ENCODE measurements at regions not wholly inside any gene's neighbourhood (a gene's known extent, or its start where the extent isn't known, plus 50 kb on each side); places are given as distances from the start of the nearest gene placed in this dataset.

DNA sequence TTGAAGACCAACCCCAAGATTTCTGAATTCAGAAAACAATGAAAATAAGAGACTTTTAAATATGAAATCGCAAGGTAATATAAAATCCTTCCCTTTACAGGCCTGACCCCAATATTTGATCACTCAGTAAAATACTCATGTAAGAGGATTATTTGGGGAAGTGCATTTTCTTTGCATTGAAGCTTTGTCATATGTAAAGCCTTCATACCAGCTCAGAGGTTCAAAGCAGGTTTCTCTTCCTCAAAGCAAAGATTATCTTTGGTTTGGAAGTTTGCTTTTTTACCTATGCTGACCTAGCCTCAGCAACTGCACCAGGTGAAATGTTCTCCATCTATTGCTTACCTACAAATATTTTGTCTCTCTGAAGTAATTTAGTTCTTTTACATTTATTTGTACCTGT, 106.5 kb upstream of the PARP8 start:
- TF ChIP-seq SPI1 (IDR thresholded peaks at IDR 0.05; ENCODE audit: borderline replicate concordance, low read depth), result peak; percentile 79
- no peak for TF ChIP-seq GABPA (IDR thresholded peaks at IDR 0.05; ENCODE audit: low read depth)
- DNase-seq (ENCODE audit: low read depth in 1 of 2, low spot score in 1 of 2), result no peak
- Histone ChIP-seq H3K27me3 (ENCODE audit: insufficient read depth, poor library complexity, severe bottlenecking) (no peaks in the 10 kb centered on the region), H3K4me3 (replicated peaks; ENCODE audit: insufficient read depth, low read length) (no peak overlapping the region), H3K27ac (replicated peaks) (no peak overlapping the region)

GRCh38 chr5:50562694-50563093, 103.7 kb upstream of the PARP8 start:
- Histone ChIP-seq H3K27me3 (ENCODE audit: insufficient read depth, poor library complexity, severe bottlenecking) (no peaks in the 10 kb centered on the region), H3K27ac (replicated peaks) (no peak overlapping the region), H3K4me3 (replicated peaks; ENCODE audit: insufficient read depth, low read length) (no peak overlapping the region)
- DNase-seq (ENCODE audit: low read depth in 1 of 2, low spot score in 1 of 2), result no peak
- TF ChIP-seq, protein P1, sequence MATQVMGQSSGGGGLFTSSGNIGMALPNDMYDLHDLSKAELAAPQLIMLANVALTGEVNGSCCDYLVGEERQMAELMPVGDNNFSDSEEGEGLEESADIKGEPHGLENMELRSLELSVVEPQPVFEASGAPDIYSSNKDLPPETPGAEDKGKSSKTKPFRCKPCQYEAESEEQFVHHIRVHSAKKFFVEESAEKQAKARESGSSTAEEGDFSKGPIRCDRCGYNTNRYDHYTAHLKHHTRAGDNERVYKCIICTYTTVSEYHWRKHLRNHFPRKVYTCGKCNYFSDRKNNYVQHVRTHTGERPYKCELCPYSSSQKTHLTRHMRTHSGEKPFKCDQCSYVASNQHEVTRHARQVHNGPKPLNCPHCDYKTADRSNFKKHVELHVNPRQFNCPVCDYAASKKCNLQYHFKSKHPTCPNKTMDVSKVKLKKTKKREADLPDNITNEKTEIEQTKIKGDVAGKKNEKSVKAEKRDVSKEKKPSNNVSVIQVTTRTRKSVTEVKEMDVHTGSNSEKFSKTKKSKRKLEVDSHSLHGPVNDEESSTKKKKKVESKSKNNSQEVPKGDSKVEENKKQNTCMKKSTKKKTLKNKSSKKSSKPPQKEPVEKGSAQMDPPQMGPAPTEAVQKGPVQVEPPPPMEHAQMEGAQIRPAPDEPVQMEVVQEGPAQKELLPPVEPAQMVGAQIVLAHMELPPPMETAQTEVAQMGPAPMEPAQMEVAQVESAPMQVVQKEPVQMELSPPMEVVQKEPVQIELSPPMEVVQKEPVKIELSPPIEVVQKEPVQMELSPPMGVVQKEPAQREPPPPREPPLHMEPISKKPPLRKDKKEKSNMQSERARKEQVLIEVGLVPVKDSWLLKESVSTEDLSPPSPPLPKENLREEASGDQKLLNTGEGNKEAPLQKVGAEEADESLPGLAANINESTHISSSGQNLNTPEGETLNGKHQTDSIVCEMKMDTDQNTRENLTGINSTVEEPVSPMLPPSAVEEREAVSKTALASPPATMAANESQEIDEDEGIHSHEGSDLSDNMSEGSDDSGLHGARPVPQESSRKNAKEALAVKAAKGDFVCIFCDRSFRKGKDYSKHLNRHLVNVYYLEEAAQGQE (IDR thresholded peaks at IDR 0.05; ENCODE audit: insufficient replicate concordance, low read depth), result no peak
- TF ChIP-seq SPI1 (IDR thresholded peaks at IDR 0.05; ENCODE audit: borderline replicate concordance, low read depth), result no peak
- TF ChIP-seq GABPA (IDR thresholded peaks at IDR 0.05; ENCODE audit: low read depth), result no peak
- TF ChIP-seq, protein P2, sequence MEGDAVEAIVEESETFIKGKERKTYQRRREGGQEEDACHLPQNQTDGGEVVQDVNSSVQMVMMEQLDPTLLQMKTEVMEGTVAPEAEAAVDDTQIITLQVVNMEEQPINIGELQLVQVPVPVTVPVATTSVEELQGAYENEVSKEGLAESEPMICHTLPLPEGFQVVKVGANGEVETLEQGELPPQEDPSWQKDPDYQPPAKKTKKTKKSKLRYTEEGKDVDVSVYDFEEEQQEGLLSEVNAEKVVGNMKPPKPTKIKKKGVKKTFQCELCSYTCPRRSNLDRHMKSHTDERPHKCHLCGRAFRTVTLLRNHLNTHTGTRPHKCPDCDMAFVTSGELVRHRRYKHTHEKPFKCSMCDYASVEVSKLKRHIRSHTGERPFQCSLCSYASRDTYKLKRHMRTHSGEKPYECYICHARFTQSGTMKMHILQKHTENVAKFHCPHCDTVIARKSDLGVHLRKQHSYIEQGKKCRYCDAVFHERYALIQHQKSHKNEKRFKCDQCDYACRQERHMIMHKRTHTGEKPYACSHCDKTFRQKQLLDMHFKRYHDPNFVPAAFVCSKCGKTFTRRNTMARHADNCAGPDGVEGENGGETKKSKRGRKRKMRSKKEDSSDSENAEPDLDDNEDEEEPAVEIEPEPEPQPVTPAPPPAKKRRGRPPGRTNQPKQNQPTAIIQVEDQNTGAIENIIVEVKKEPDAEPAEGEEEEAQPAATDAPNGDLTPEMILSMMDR (IDR thresholded peaks at IDR 0.05; ENCODE audit: insufficient read depth, low read length), result no peak
- TF ChIP-seq POLR2AphosphoS5 (IDR thresholded peaks at IDR 0.05; ENCODE audit: low read depth), result no peak

- H3K27me3 ChIP-seq (ENCODE audit: insufficient read depth, poor library complexity, severe bottlenecking), result no peaks in the 10 kb centered on the region
- no peak for TF ChIP-seq GABPA (IDR thresholded peaks at IDR 0.05; ENCODE audit: low read depth)
- H3K27ac ChIP-seq (replicated peaks), result no peak overlapping the region
- H3K4me3 ChIP-seq (replicated peaks; ENCODE audit: insufficient read depth, low read length), result no peak overlapping the region
- DNase-seq (ENCODE audit: low read depth in 1 of 2, low spot score in 1 of 2), result no peak
Observed at GRCh38 chr5:50564079-50564478, 102.4 kb upstream of the PARP8 start.

GRCh38 chr5:50564558-50564957, 101.9 kb upstream of the PARP8 start:
- TF ChIP-seq SPI1 (IDR thresholded peaks at IDR 0.05; ENCODE audit: borderline replicate concordance, low read depth) (no peak), GABPA (IDR thresholded peaks at IDR 0.05; ENCODE audit: low read depth) (no peak), POLR2AphosphoS5 (IDR thresholded peaks at IDR 0.05; ENCODE audit: low read depth) (no peak)
- TF ChIP-seq, protein P2 (IDR thresholded peaks at IDR 0.05; ENCODE audit: insufficient read depth, low read length), result no peak
- TF ChIP-seq, protein P1 (IDR thresholded peaks at IDR 0.05; ENCODE audit: insufficient replicate concordance, low read depth), result no peak
- Histone ChIP-seq H3K27me3 (ENCODE audit: insufficient read depth, poor library complexity, severe bottlenecking) (no peaks in the 10 kb centered on the region), H3K4me3 (replicated peaks; ENCODE audit: insufficient read depth, low read length) (no peak overlapping the region), H3K27ac (replicated peaks) (no peak overlapping the region)
- no peak for DNase-seq (ENCODE audit: low read depth in 1 of 2, low spot score in 1 of 2)

GRCh38 chr5:50574121-50574520, 92.3 kb upstream of the PARP8 start:
- TF ChIP-seq POLR2AphosphoS5 (IDR thresholded peaks at IDR 0.05; ENCODE audit: low read depth), result no peak
- no peak for TF ChIP-seq SPI1 (IDR thresholded peaks at IDR 0.05; ENCODE audit: borderline replicate concordance, low read depth)
- TF ChIP-seq GABPA (IDR thresholded peaks at IDR 0.05; ENCODE audit: low read depth), result no peak
- TF ChIP-seq, protein P2 (IDR thresholded peaks at IDR 0.05; ENCODE audit: insufficient read depth, low read length), result no peak
- TF ChIP-seq, protein P1 (IDR thresholded peaks at IDR 0.05; ENCODE audit: insufficient replicate concordance, low read depth), result no peak
- DNase-seq (ENCODE audit: low read depth in 1 of 2, low spot score in 1 of 2), result no peak
- Histone ChIP-seq H3K27me3 (ENCODE audit: insufficient read depth, poor library complexity, severe bottlenecking) (no peaks in the 10 kb centered on the region), H3K4me3 (replicated peaks; ENCODE audit: insufficient read depth, low read length) (no peak overlapping the region), H3K27ac (replicated peaks) (no peak overlapping the region)

Measured in HL-60 (cell line).